ENCODE measurements at regions not wholly inside any gene's neighbourhood (a gene's known extent, or its start where the extent isn't known, plus 50 kb on each side); places are given as distances from the start of the nearest gene placed in this dataset.

DNA sequence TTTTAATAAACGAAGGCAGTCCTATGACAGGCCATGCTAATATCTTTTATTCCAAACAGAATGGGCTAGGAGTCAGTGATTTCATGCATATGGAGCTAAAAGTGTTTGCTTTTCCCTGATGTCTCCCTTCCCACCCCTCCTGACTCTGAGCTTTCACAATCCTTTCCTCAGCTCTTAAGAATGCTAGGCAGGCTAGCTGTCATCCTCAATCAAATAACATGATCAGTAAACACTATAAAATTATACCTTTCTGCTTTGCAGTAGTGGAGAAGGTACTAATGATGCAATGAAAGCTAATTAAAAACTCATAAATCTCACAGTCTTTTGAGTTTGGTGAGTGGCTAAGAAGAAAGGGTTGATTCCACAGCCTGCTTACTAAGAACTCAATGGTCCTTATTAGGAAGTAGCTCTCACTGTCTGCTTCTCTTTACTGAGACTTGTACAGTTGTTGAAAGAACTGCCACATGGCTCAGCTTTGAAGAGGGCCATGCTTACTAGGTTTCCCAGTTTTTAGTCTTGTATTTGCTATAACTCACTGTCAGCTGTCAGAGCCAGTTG lies 250.9 kb upstream of the JAG1 start:
- TF ChIP-seq, protein P1, sequence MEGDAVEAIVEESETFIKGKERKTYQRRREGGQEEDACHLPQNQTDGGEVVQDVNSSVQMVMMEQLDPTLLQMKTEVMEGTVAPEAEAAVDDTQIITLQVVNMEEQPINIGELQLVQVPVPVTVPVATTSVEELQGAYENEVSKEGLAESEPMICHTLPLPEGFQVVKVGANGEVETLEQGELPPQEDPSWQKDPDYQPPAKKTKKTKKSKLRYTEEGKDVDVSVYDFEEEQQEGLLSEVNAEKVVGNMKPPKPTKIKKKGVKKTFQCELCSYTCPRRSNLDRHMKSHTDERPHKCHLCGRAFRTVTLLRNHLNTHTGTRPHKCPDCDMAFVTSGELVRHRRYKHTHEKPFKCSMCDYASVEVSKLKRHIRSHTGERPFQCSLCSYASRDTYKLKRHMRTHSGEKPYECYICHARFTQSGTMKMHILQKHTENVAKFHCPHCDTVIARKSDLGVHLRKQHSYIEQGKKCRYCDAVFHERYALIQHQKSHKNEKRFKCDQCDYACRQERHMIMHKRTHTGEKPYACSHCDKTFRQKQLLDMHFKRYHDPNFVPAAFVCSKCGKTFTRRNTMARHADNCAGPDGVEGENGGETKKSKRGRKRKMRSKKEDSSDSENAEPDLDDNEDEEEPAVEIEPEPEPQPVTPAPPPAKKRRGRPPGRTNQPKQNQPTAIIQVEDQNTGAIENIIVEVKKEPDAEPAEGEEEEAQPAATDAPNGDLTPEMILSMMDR (conservative IDR thresholded peaks at IDR 0.05 in 1 of 2, IDR thresholded peaks at IDR 0.05 in 1 of 2; ENCODE audit: extremely low read depth in 1 of 2, insufficient read depth in 1 of 2, low read depth in 1 of 2, low read length in 2 of 2), result no peak
- no peak for TF ChIP-seq EZH2 (IDR thresholded peaks at IDR 0.05; ENCODE audit: borderline replicate concordance, low read length)

Measured in mammary epithelial cell (primary cell).